Kidney glomerular epithelial cell (primary cell): ENCODE measurements at regions not wholly inside any gene's neighbourhood (a gene's known extent, or its start where the extent isn't known, plus 50 kb on each side); places are given as distances from the start of the nearest gene placed in this dataset.
"Not testable (repeated sequence)": the region's sequence is repeated elsewhere in the genome, so short reads cannot be mapped to it uniquely, and the experiment has no call there.

ENCODE experiments used
- DNase-seq: peaks from one replicate; lab custom pipeline; 2025; lab: John Stamatoyannopoulos, UW

DNA sequence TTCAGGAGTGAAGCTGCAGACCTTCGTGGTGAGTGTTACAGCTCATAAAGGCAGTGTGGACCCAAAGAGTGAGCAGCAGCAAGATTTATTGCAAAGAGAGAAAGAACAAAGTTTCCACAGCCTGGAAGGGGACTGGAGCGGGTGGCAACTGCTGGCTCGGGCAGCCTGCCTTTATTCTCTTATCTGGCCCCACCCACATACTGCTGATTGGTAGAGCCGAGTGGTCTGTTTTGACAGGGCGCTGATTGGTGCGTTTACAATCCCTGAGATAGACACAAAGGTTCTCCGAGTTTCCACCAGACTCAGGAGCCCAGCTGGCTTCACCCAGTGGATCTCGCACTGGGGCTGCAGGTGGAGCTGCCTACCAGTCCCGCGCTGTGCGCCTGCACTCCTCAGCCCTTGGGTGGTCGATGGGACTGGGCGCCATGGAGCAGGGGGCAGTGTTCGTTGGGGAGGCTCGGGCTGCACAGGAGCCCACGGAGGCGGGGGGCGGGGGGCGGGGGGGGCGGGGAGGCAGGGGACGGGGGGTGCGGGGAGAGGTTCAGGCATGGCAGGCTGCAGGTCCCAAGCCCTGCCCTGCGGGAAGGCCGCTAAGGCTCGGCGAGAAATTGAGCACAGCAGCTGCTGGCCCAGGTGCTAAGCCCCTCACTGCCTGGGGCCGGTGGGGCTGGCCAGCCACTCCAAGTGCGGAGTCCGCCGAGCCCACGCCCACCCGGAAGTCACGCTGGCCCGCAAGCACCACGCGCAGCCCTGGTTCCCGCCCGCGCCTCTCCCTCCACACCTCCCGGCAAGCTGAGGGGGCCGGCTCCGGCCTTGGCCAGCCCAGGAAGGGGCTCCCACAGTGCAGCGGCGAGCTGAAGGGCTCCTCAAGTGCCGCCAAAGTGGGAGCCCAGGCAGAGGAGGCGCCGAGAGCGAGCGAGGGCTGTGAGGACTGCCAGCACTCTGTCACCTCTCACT lies 59.9 kb upstream of the EN2 start:
- DNase-seq: not testable (repeated sequence)

- DNase-seq: no peak
Measured at GRCh38 chr7:155398944-155399343, 59.0 kb upstream of the EN2 start.

DNA sequence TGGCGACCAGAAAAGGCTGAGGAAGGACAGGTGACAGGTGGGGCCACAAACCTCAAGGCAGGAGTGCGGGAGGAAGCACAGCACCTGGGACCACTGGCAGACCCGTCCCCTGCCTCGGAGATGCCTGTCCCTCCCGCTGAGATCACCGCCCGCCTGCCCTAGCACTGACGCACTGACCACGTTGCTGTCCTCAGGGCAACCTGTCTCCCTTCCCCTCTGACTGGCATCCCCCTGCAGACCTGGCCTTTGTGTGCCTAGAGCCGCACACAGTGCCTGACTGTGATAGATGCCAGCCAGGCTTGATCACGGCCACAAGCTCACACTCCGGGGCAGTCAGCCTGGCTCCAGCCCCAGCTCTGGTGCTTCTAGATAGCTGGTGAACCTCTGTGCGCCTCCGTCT lies 58.4 kb upstream of the EN2 start:
- no peak for DNase-seq

GRCh38 chr7:155401231-155401630 lies 56.7 kb upstream of the EN2 start:
- DNase-seq: no peak

DNA sequence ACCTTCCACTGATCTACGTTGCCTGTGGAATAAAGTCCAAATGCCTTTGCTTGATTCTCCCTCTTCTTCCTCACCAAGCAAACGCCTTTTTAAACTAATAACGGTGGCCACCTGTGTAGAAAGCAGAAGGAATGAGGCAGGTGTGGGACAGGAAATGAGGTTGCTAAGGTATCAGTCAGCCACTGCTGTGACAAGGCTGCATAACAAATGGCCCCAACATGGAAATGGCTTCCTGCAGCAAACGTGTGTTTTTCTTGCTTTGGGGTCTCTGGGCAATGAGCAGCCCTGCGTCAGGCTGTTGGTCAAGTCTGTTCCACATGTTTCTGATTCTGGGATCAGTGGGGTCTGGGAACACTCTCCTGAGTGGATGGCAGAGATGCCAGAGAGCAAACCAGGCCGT lies 56.0 kb upstream of the EN2 start:
- no peak for DNase-seq

DNA sequence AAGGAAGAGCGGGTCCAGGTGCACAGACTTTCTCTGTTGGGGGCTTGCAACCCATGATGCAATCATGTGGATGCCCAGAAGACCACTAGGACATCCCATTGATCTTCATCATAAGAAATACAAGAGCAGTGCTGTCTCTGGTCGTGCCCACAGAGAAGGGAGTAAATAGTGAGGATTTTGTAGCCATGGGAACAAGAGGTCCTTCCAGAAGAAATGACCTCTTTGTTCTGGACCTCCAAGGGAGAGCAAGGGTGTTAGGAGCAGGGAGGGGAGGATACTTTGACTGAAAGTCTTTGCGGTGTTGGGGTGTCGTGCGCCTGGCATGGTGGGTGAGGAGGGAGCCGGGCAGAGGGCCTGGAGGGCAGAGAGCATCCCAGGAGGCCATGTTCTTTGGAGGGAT lies 55.0 kb upstream of the EN2 start:
- no peak for DNase-seq

DNA sequence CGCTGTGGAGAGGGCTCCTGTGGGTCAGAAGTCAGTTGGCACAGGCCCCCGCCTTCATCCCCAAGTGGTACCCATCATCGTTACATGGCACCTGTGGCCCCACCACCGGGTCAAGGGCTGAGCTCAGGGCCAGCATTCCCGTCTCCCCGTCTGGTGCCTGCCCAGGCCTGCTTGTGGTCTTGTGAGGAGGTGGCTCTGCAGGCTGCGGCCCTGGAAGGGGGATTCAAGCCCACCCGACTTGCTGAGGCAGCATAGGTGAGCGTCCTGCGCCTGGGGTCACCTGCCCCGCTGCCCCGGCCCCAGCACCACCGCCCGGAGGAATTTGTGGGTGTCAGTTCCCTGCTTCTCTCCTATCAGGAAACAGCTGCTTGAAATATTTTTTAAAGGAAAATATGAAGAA lies 53.0 kb upstream of the EN2 start:
- no peak for DNase-seq

- DNase-seq: no peak
Measured at GRCh38 chr7:155405399-155406318, 52.3 kb upstream of the EN2 start.

GRCh38 chr7:155407799-155408198 lies 50.1 kb upstream of the EN2 start:
- DNase-seq: no peak
